ENCODE measurements at regions not wholly inside any gene's neighbourhood (a gene's known extent, or its start where the extent isn't known, plus 50 kb on each side); places are given as distances from the start of the nearest gene placed in this dataset.

DNA sequence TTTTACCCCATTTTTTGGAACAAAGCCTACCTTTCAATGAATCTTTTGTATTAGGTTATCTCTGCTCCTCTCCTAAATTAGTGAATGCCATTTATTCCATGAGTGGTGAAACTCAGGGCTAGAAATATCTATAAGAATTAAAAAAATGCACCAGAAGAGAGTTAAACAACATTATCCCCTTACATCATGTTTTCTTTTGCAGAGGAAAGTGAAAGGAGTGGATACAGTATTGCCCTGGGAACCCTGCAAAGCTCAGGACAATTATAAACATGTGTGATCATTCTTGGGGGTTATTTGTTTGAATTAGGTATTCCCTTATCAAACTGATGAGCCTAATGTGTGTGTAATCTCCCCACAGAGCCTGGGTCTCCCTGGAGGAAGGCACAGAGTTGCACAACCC is 559.2 kb downstream of the RNF144A start:
- no peak for TF ChIP-seq ZNF274 (IDR thresholded peaks at IDR 0.05; ENCODE audit: low read depth, low read length)
- no peak for TF ChIP-seq SUZ12 (IDR thresholded peaks at IDR 0.05; ENCODE audit: extremely low read depth, insufficient read depth, insufficient read length)
- TF ChIP-seq YY1 (IDR thresholded peaks at IDR 0.05; ENCODE audit: insufficient read depth, insufficient read length) = no peak
- Histone ChIP-seq H3K4me1 (ENCODE audit: insufficient read depth, insufficient read length) (no peaks in the 10 kb centered on the region), H3K9ac (ENCODE audit: insufficient read length, low read depth) (no peak overlapping the region), H3K4me3 (ENCODE audit: insufficient read length, low read depth) (no peak overlapping the region), H3K36me3 (ENCODE audit: insufficient read depth, insufficient read length, low read length) (no peaks in the 10 kb centered on the region), H3K27me3 (ENCODE audit: insufficient read depth, insufficient read length) (no peaks in the 10 kb centered on the region), H3K9me3 (ENCODE audit: insufficient read depth, low read length) (no peaks in the 10 kb centered on the region)
- no peak for DNase-seq (ENCODE audit: low read depth, low spot score)

DNA sequence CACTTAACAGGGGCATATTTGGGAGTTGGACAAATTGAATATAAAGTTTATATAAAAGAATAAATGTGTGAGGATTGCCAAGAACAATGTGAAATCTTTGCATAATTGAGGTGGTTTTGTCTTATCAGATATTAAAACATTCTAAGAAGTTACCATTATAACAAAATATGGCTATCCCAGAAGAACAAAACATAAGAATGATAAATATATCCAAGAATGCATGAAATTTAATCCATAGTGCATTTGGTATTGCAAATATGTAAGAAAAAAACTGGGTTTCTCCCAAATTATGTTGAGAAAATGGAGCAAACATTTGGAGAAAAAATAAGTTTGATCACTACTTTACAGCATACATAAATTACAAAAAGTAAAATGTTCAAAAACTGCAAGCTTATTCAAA is 562.4 kb downstream of the RNF144A start:
- DNase-seq (ENCODE audit: low read depth, low spot score) = no peak
- H3K4me1 ChIP-seq (ENCODE audit: insufficient read depth, insufficient read length) = no peaks in the 10 kb centered on the region
- no peaks in the 10 kb centered on the region for H3K27me3 ChIP-seq (ENCODE audit: insufficient read depth, insufficient read length)
- H3K36me3 ChIP-seq (ENCODE audit: insufficient read depth, insufficient read length, low read length) = no peaks in the 10 kb centered on the region
- no peak overlapping the region for H3K9ac ChIP-seq (ENCODE audit: insufficient read length, low read depth)
- H3K4me3 ChIP-seq (ENCODE audit: insufficient read length, low read depth) = no peak overlapping the region
- H3K9me3 ChIP-seq (ENCODE audit: insufficient read depth, low read length) = no peaks in the 10 kb centered on the region
- TF ChIP-seq SUZ12 (IDR thresholded peaks at IDR 0.05; ENCODE audit: extremely low read depth, insufficient read depth, insufficient read length) (no peak), ZNF274 (IDR thresholded peaks at IDR 0.05; ENCODE audit: low read depth, low read length) (no peak), YY1 (IDR thresholded peaks at IDR 0.05; ENCODE audit: insufficient read depth, insufficient read length) (no peak)

DNA sequence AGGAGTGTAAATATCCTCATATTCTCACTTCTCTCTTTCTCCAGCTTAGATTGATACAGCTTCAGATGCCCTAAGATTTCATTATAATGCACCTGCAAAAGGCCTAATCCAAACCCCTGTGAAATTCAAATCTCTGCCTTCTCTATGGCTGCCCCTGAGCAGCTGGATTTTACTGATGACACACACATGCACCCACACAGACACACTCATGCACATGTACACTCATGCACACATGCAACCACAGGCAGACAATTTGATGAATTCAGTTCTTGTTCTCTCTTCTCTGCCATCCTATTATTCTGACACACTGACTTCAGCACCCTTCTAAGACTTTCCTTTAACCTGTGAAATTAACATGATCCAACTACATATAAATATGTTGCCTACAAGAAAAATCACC is 563.2 kb downstream of the RNF144A start:
- no peaks in the 10 kb centered on the region for H3K36me3 ChIP-seq (ENCODE audit: insufficient read depth, insufficient read length, low read length)
- DNase-seq (ENCODE audit: low read depth, low spot score) = no peak
- H3K9me3 ChIP-seq (ENCODE audit: insufficient read depth, low read length) = no peaks in the 10 kb centered on the region
- TF ChIP-seq ZNF274 (IDR thresholded peaks at IDR 0.05; ENCODE audit: low read depth, low read length) (no peak), YY1 (IDR thresholded peaks at IDR 0.05; ENCODE audit: insufficient read depth, insufficient read length) (no peak), SUZ12 (IDR thresholded peaks at IDR 0.05; ENCODE audit: extremely low read depth, insufficient read depth, insufficient read length) (no peak)
- H3K27me3 ChIP-seq (ENCODE audit: insufficient read depth, insufficient read length) = no peaks in the 10 kb centered on the region
- H3K9ac ChIP-seq (ENCODE audit: insufficient read length, low read depth) = no peak overlapping the region
- no peaks in the 10 kb centered on the region for H3K4me1 ChIP-seq (ENCODE audit: insufficient read depth, insufficient read length)
- no peak overlapping the region for H3K4me3 ChIP-seq (ENCODE audit: insufficient read length, low read depth)

GRCh38 chr2:7490672-7491071 is 573.5 kb downstream of the RNF144A start:
- Histone ChIP-seq H3K27me3 (ENCODE audit: insufficient read depth, insufficient read length) (peaks cover 6% of the 10 kb centered on the region), H3K4me3 (ENCODE audit: insufficient read length, low read depth) (no peak overlapping the region), H3K36me3 (ENCODE audit: insufficient read depth, insufficient read length, low read length) (no peaks in the 10 kb centered on the region), H3K9me3 (ENCODE audit: insufficient read depth, low read length) (no peaks in the 10 kb centered on the region), H3K4me1 (ENCODE audit: insufficient read depth, insufficient read length) (no peaks in the 10 kb centered on the region), H3K9ac (ENCODE audit: insufficient read length, low read depth) (no peak overlapping the region)
- TF ChIP-seq SUZ12 (IDR thresholded peaks at IDR 0.05; ENCODE audit: extremely low read depth, insufficient read depth, insufficient read length) (no peak), YY1 (IDR thresholded peaks at IDR 0.05; ENCODE audit: insufficient read depth, insufficient read length) (no peak), ZNF274 (IDR thresholded peaks at IDR 0.05; ENCODE audit: low read depth, low read length) (no peak)
- no peak for DNase-seq (ENCODE audit: low read depth, low spot score)

- H3K36me3 ChIP-seq (ENCODE audit: insufficient read depth, insufficient read length, low read length) = no peaks in the 10 kb centered on the region
- no peak overlapping the region for H3K4me3 ChIP-seq (ENCODE audit: insufficient read length, low read depth)
- no peak for DNase-seq (ENCODE audit: low read depth, low spot score)
- peaks cover 6% of the 10 kb centered on the region for H3K27me3 ChIP-seq (ENCODE audit: insufficient read depth, insufficient read length)
- H3K4me1 ChIP-seq (ENCODE audit: insufficient read depth, insufficient read length) = no peaks in the 10 kb centered on the region
- no peaks in the 10 kb centered on the region for H3K9me3 ChIP-seq (ENCODE audit: insufficient read depth, low read length)
- H3K9ac ChIP-seq (ENCODE audit: insufficient read length, low read depth) = no peak overlapping the region
- TF ChIP-seq YY1 (IDR thresholded peaks at IDR 0.05; ENCODE audit: insufficient read depth, insufficient read length) = no peak
- TF ChIP-seq ZNF274 (IDR thresholded peaks at IDR 0.05; ENCODE audit: low read depth, low read length) = no peak
- no peak for TF ChIP-seq SUZ12 (IDR thresholded peaks at IDR 0.05; ENCODE audit: extremely low read depth, insufficient read depth, insufficient read length)
Measured at GRCh38 chr2:7492719-7493118, 575.5 kb downstream of the RNF144A start.

- Histone ChIP-seq H3K4me3 (ENCODE audit: insufficient read length, low read depth) (no peak overlapping the region), H3K36me3 (ENCODE audit: insufficient read depth, insufficient read length, low read length) (no peaks in the 10 kb centered on the region), H3K9me3 (ENCODE audit: insufficient read depth, low read length) (no peaks in the 10 kb centered on the region), H3K4me1 (ENCODE audit: insufficient read depth, insufficient read length) (no peaks in the 10 kb centered on the region), H3K9ac (ENCODE audit: insufficient read length, low read depth) (no peak overlapping the region), H3K27me3 (ENCODE audit: insufficient read depth, insufficient read length) (no peaks in the 10 kb centered on the region)
- TF ChIP-seq SUZ12 (IDR thresholded peaks at IDR 0.05; ENCODE audit: extremely low read depth, insufficient read depth, insufficient read length) = no peak
- no peak for TF ChIP-seq YY1 (IDR thresholded peaks at IDR 0.05; ENCODE audit: insufficient read depth, insufficient read length)
- TF ChIP-seq ZNF274 (IDR thresholded peaks at IDR 0.05; ENCODE audit: low read depth, low read length) = no peak
- no peak for DNase-seq (ENCODE audit: low read depth, low spot score)
Measured at GRCh38 chr2:7497178-7497577, 580.0 kb downstream of the RNF144A start.

GRCh38 chr2:7499018-7499417 is 581.8 kb downstream of the RNF144A start:
- no peaks in the 10 kb centered on the region for H3K9me3 ChIP-seq (ENCODE audit: insufficient read depth, low read length)
- no peak overlapping the region for H3K9ac ChIP-seq (ENCODE audit: insufficient read length, low read depth)
- H3K4me1 ChIP-seq (ENCODE audit: insufficient read depth, insufficient read length) = no peaks in the 10 kb centered on the region
- H3K36me3 ChIP-seq (ENCODE audit: insufficient read depth, insufficient read length, low read length) = no peaks in the 10 kb centered on the region
- no peak for DNase-seq (ENCODE audit: low read depth, low spot score)
- no peak overlapping the region for H3K4me3 ChIP-seq (ENCODE audit: insufficient read length, low read depth)
- TF ChIP-seq ZNF274 (IDR thresholded peaks at IDR 0.05; ENCODE audit: low read depth, low read length) = no peak
- no peak for TF ChIP-seq SUZ12 (IDR thresholded peaks at IDR 0.05; ENCODE audit: extremely low read depth, insufficient read depth, insufficient read length)
- no peak for TF ChIP-seq YY1 (IDR thresholded peaks at IDR 0.05; ENCODE audit: insufficient read depth, insufficient read length)
- H3K27me3 ChIP-seq (ENCODE audit: insufficient read depth, insufficient read length) = no peaks in the 10 kb centered on the region

DNA sequence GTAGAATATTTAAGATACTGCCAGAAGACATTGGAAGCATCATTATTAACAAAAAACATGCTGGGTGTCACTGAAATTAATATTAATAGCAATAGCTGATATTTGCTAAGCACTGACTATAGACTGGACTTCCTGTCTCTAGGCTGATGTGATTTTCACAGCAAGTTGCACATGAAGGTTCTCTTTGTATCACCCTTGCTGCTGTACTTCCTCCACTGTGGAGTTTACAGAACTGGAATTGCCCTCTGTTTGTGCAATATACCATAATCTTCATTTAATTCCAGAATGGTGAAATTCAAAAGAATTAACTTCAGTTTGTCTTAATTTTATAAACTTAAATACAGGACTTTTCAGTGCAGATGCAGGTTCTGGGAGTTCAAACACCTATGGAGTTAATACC is 585.1 kb downstream of the RNF144A start:
- TF ChIP-seq YY1 (IDR thresholded peaks at IDR 0.05; ENCODE audit: insufficient read depth, insufficient read length) = no peak
- H3K27me3 ChIP-seq (ENCODE audit: insufficient read depth, insufficient read length) = no peaks in the 10 kb centered on the region
- H3K36me3 ChIP-seq (ENCODE audit: insufficient read depth, insufficient read length, low read length) = no peaks in the 10 kb centered on the region
- no peak overlapping the region for H3K4me3 ChIP-seq (ENCODE audit: insufficient read length, low read depth)
- DNase-seq (ENCODE audit: low read depth, low spot score) = no peak
- H3K9ac ChIP-seq (ENCODE audit: insufficient read length, low read depth) = no peak overlapping the region
- H3K4me1 ChIP-seq (ENCODE audit: insufficient read depth, insufficient read length) = no peaks in the 10 kb centered on the region
- no peaks in the 10 kb centered on the region for H3K9me3 ChIP-seq (ENCODE audit: insufficient read depth, low read length)

All from NT2/D1 (cell line).